ENCODE measurements at regions not wholly inside any gene's neighbourhood (a gene's known extent, or its start where the extent isn't known, plus 50 kb on each side); places are given as distances from the start of the nearest gene placed in this dataset.
"Not testable (repeated sequence)": the region's sequence is repeated elsewhere in the genome, so short reads cannot be mapped to it uniquely, and the experiment has no call there.

- no peak for DNase-seq (ENCODE audit: low spot score)
- no peak for ATAC-seq
Measured at GRCh38 chr14:65153101-65153500, 50.8 kb upstream of the MAX start.

- ATAC-seq = peak; percentile 91
- DNase-seq (ENCODE audit: low spot score) = peak; percentile 48
Measured at GRCh38 chr14:65156568-65157366, 54.5 kb upstream of the MAX start.

GRCh38 chr14:65159281-65160062 lies 57.2 kb upstream of the MAX start:
- no peak for ATAC-seq
- no peak for DNase-seq (ENCODE audit: low spot score)

GRCh38 chr14:65160091-65160490 lies 57.8 kb upstream of the MAX start:
- ATAC-seq (no peak), DNase-seq (ENCODE audit: low spot score) (no peak)

GRCh38 chr14:65162031-65162430 lies 59.7 kb upstream of the MAX start:
- DNase-seq (ENCODE audit: low spot score) (no peak), ATAC-seq (no peak)

GRCh38 chr14:65164068-65164824 lies 61.9 kb upstream of the MAX start:
- peak; percentile 75 for ATAC-seq

GRCh38 chr14:65164825-65165135 lies 62.5 kb upstream of the MAX start:
- DNase-seq (ENCODE audit: low spot score) = no peak
- ATAC-seq = no peak

More at GRCh38 chr14:65164068-65164824, 61.9 kb upstream of the MAX start:
- DNase-seq (ENCODE audit: low spot score) = no peak

- DNase-seq (ENCODE audit: low spot score) (no peak), ATAC-seq (no peak)
Measured at GRCh38 chr14:65167072-65167645, 64.8 kb upstream of the MAX start.

- no peak for ATAC-seq
- no peak for DNase-seq (ENCODE audit: low spot score)
Measured at GRCh38 chr14:65168840-65169239, 66.5 kb upstream of the MAX start.

GRCh38 chr14:65169351-65169750 lies 67.0 kb upstream of the MAX start:
- no peak for ATAC-seq
- DNase-seq (ENCODE audit: low spot score) = no peak

- no peak for DNase-seq (ENCODE audit: low spot score)
- ATAC-seq = no peak
Measured at GRCh38 chr14:65170318-65170717, 68.0 kb upstream of the MAX start.

- ATAC-seq = no peak
- DNase-seq (ENCODE audit: low spot score) = no peak
Measured at GRCh38 chr14:65170768-65171507, 68.6 kb upstream of the MAX start.

GRCh38 chr14:65173973-65174693 lies 71.8 kb upstream of the MAX start:
- ATAC-seq (no peak), DNase-seq (ENCODE audit: low spot score) (no peak)

GRCh38 chr14:65174783-65175182 lies 72.5 kb upstream of the MAX start:
- no peak for DNase-seq (ENCODE audit: low spot score)
- ATAC-seq = no peak

- no peak for ATAC-seq
- no peak for DNase-seq (ENCODE audit: low spot score)
Measured at GRCh38 chr14:65177551-65177950, 75.2 kb upstream of the MAX start.

- DNase-seq (ENCODE audit: low spot score); ATAC-seq: not testable (repeated sequence)
Measured at GRCh38 chr14:65179231-65179630, 76.9 kb upstream of the MAX start.

- ATAC-seq (no peak), DNase-seq (ENCODE audit: low spot score) (no peak)
Measured at GRCh38 chr14:65179918-65180724, 77.8 kb upstream of the MAX start.

- no peak for ATAC-seq
- DNase-seq (ENCODE audit: low spot score) = no peak
Measured at GRCh38 chr14:65180725-65181025, 78.4 kb upstream of the MAX start.

- no peak for DNase-seq (ENCODE audit: low spot score)
- no peak for ATAC-seq
Measured at GRCh38 chr14:65184032-65184764, 81.9 kb upstream of the MAX start.

Data from left lobe of liver (tissue), 2 donors.